ENCODE measurements at regions not wholly inside any gene's neighbourhood (a gene's known extent, or its start where the extent isn't known, plus 50 kb on each side); places are given as distances from the start of the nearest gene placed in this dataset.

GRCh38 chr12:45540661-45541341 lies 188.7 kb upstream of the ARID2 start:
- no peak for TF ChIP-seq POLR2A (IDR thresholded peaks at IDR 0.05; ENCODE audit: low read length)
- TF ChIP-seq GATA1 (IDR thresholded peaks at IDR 0.05; ENCODE audit: low read depth, low read length): no peak

Data from erythroblast (primary cell).